ENCODE measurements at regions not wholly inside any gene's neighbourhood (a gene's known extent, or its start where the extent isn't known, plus 50 kb on each side); places are given as distances from the start of the nearest gene placed in this dataset.

- ATAC-seq (replicated peaks) (no peak), DNase-seq (no peak)
- H3K27me3 Mint-ChIP-seq = peaks cover 7% of the 10 kb centered on the region in 2 donors
- no peak overlapping the region for H3K27ac Mint-ChIP-seq
- H3K9me3 Mint-ChIP-seq = peaks cover 0 to 2% of the 10 kb centered on the region in 2 donors
- no peak overlapping the region for H3K4me3 Mint-ChIP-seq
- H3K4me1 Mint-ChIP-seq = peaks cover 15 to 24% of the 10 kb centered on the region in 2 donors
- H3K36me3 Mint-ChIP-seq = peaks cover 0 to 3% of the 10 kb centered on the region in 2 donors
These were observed 294.4 kb upstream of the NPVF start for GRCh38 chr7:25522727-25523126.

GRCh38 chr7:25527665-25528170, 299.4 kb upstream of the NPVF start:
- Mint-ChIP-seq H3K4me1 (no peaks in the 10 kb centered on the region), H3K27me3 (peaks cover 7 to 18% of the 10 kb centered on the region in 2 donors), H3K4me3 (no peak overlapping the region), H3K9me3 (no peaks in the 10 kb centered on the region), H3K36me3 (no peaks in the 10 kb centered on the region), H3K27ac (no peak overlapping the region)
- DNase-seq (no peak), ATAC-seq (replicated peaks) (no peak)

DNA sequence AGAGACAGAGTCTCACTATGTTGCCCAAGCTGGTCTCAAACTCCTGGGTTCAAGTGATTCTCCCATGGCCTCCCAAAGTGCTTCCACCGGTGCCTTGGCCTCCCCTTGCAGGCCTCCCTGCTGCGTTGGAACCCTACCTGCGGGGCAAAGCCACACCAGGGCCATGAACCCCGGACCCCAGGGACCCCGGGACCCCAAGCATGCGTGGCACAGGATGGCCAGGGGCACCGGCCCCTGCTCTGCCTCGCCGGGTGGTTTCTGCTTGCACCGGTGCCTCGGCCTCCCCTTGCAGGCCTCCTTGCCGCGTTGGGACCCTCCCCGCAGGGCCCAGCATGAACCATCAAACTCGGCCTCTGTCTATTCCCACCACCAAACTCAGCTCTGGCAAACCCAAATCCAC, 301.0 kb upstream of the NPVF start:
- Mint-ChIP-seq H3K36me3 (no peaks in the 10 kb centered on the region), H3K4me1 (no peaks in the 10 kb centered on the region), H3K27ac (no peak overlapping the region), H3K27me3 (peaks cover 7 to 18% of the 10 kb centered on the region in 2 donors), H3K9me3 (no peaks in the 10 kb centered on the region), H3K4me3 (no peak overlapping the region)
- ATAC-seq (replicated peaks) = no peak
- DNase-seq = no peak

GRCh38 chr7:25536851-25537250, 308.6 kb upstream of the NPVF start:
- DNase-seq (no peak), ATAC-seq (replicated peaks) (no peak)
- Mint-ChIP-seq H3K36me3 (no peaks in the 10 kb centered on the region), H3K27ac (no peak overlapping the region), H3K4me1 (no peaks in the 10 kb centered on the region), H3K27me3 (peaks cover 6 to 17% of the 10 kb centered on the region in 2 donors), H3K9me3 (no peaks in the 10 kb centered on the region), H3K4me3 (no peak overlapping the region)

DNA sequence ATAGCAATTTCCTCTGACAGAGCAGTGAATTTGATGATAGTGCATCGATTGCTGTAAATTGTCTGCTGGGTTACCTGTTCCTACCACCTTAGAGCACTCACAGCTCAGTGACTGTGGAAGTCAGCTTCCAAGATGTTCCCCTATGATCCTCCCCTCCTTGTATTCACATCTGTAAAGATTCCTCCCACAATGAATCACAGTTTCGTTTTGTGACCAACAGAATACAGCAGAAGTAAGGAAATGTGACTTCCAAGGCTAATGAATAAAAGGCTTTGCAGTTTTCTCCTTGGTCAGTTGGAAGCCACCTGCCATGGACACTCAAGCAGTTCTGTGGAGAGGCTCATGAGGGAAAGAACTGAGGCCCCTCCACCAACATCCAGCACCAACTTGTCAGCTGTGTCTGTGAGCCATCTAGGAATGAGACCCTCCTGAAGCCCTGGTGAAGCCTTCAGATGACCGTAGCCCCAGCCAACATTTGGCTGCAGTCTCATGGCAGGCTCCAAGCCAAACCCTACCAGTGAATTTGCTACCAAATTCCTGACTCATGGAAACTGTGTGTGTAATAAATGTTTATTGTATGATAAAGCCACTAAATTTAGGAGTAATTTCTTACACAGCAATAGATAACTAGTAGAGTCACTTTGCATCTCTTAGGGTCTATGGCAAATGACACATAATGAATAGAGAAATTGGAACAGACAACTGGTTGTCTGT, 309.5 kb upstream of the NPVF start:
- peaks cover 6 to 23% of the 10 kb centered on the region in 2 donors for H3K27me3 Mint-ChIP-seq
- H3K4me3 Mint-ChIP-seq = no peak overlapping the region
- H3K27ac Mint-ChIP-seq = no peak overlapping the region
- ATAC-seq (replicated peaks) (no peak), DNase-seq (no peak)
- H3K36me3 Mint-ChIP-seq = no peaks in the 10 kb centered on the region
- no peaks in the 10 kb centered on the region for H3K4me1 Mint-ChIP-seq
- H3K9me3 Mint-ChIP-seq = no peaks in the 10 kb centered on the region

DNA sequence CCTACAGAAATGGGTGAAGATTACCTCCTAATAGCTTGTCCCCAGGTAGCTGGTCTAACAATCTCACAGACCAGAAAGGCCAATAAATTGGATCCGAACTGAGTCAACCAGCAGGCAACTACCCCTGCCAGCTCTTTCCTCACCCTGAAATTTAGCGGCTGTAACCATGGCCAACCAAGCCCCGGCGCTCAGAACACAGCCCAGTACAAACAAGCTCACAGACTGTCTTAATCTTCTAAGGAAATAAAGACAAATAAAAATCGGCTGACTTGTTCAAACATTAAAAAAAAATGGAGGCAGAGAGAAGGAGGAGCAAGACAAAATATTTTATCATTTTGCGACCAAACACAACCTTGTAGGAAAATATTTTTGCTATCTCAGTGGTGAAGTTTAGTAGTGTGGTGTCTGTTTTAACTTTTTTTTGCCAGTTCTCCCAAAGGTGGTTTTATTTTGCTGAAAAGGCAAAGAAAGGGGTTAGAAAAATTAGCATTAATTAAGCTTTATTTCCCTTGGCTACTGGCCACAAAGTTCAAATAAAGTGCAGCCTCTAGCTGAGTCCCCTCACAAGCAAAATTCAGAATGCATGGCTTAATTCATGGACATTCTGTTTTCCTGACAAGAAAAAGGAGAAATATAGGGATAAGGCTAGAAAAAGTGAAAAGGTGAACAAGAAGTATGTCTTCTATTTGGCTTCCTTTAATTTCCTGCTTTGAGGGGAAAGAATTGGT, 313.0 kb upstream of the NPVF start:
- Mint-ChIP-seq H3K9me3 (no peaks in the 10 kb centered on the region), H3K36me3 (no peaks in the 10 kb centered on the region), H3K27ac (no peak overlapping the region), H3K27me3 (peaks cover 23 to 39% of the 10 kb centered on the region in 2 donors), H3K4me3 (no peak overlapping the region), H3K4me1 (no peaks in the 10 kb centered on the region)
- ATAC-seq (replicated peaks) = no peak
- DNase-seq = no peak

DNA sequence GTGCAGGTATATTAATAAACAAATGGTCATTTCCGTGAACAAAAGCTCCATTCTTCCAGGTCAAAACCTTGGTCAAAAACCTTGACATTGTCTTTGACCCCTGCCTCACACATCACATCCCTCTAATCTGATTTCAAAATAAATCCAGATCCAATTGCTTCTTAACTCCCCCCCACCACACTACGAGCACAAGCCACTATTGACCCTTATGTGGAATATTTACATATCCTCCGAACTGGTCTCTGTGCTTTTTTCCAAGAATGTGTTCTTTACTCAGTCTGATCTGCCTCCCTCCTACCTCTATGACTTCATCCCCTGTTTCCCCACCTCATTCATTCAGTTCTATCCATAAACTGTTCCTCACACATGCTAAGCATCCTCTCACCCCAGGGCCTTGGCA, 313.6 kb upstream of the NPVF start:
- DNase-seq = no peak
- no peak for ATAC-seq (replicated peaks)
- Mint-ChIP-seq H3K36me3 (no peaks in the 10 kb centered on the region), H3K27ac (no peak overlapping the region), H3K4me3 (no peak overlapping the region), H3K4me1 (no peaks in the 10 kb centered on the region), H3K9me3 (no peaks in the 10 kb centered on the region), H3K27me3 (peaks cover 23 to 39% of the 10 kb centered on the region in 2 donors)

- Mint-ChIP-seq H3K36me3 (no peaks in the 10 kb centered on the region), H3K27me3 (peaks cover 23 to 39% of the 10 kb centered on the region in 2 donors)
These were observed 314.9 kb upstream of the NPVF start for GRCh38 chr7:25543210-25543609.

DNA sequence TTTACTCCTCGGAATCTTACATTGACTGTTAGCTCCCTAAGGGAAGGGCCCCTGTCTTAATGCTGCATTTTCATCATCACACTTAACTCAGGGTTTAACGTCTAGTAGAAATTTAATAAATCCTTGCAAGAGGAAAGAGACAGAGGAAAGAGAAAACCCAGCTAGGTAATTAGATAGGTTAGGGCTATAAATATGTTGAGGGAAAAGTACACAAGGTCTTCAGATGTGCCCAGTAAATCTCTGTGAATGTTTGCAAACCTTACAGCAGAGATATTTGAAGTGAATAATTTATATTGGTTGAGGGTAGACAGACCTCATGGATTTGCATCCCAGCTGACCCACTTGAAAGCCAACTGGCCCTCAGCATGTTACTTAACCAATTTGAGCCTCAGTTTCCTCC, 315.5 kb upstream of the NPVF start:
- DNase-seq (no peak), ATAC-seq (replicated peaks) (no peak)
- Mint-ChIP-seq H3K4me1 (no peaks in the 10 kb centered on the region), H3K36me3 (no peaks in the 10 kb centered on the region), H3K4me3 (no peak overlapping the region), H3K27me3 (peaks cover 23 to 40% of the 10 kb centered on the region in 2 donors), H3K27ac (no peak overlapping the region), H3K9me3 (no peaks in the 10 kb centered on the region)

More at GRCh38 chr7:25543210-25543609, 314.9 kb upstream of the NPVF start:
- Mint-ChIP-seq H3K27ac (no peak overlapping the region), H3K4me1 (no peaks in the 10 kb centered on the region), H3K4me3 (no peak overlapping the region), H3K9me3 (no peaks in the 10 kb centered on the region)
- ATAC-seq (replicated peaks) (no peak), DNase-seq (no peak)

DNA sequence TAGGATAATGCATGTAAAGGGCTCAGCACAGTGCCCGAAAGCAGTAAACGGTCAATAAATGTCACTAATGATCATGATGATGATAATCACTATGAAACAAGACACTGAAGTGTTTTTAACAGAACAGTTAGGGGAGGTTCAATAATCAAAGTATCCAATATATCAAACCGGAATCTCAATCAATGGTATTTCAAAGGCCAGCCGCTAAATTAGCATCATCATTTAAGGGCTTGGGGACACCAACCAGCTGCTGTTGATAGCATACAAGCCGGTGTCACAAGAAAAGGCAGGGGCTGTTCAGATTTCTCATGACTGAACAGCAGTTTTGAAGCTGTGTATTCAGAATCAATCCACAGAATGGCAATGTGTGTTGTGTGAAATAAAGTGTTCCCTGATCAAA, 316.0 kb upstream of the NPVF start:
- no peak overlapping the region for H3K27ac Mint-ChIP-seq
- ATAC-seq (replicated peaks) (no peak), DNase-seq (no peak)
- no peaks in the 10 kb centered on the region for H3K36me3 Mint-ChIP-seq
- no peaks in the 10 kb centered on the region for H3K9me3 Mint-ChIP-seq
- no peak overlapping the region for H3K4me3 Mint-ChIP-seq
- no peaks in the 10 kb centered on the region for H3K4me1 Mint-ChIP-seq
- H3K27me3 Mint-ChIP-seq = peaks cover 23 to 35% of the 10 kb centered on the region in 2 donors

DNA sequence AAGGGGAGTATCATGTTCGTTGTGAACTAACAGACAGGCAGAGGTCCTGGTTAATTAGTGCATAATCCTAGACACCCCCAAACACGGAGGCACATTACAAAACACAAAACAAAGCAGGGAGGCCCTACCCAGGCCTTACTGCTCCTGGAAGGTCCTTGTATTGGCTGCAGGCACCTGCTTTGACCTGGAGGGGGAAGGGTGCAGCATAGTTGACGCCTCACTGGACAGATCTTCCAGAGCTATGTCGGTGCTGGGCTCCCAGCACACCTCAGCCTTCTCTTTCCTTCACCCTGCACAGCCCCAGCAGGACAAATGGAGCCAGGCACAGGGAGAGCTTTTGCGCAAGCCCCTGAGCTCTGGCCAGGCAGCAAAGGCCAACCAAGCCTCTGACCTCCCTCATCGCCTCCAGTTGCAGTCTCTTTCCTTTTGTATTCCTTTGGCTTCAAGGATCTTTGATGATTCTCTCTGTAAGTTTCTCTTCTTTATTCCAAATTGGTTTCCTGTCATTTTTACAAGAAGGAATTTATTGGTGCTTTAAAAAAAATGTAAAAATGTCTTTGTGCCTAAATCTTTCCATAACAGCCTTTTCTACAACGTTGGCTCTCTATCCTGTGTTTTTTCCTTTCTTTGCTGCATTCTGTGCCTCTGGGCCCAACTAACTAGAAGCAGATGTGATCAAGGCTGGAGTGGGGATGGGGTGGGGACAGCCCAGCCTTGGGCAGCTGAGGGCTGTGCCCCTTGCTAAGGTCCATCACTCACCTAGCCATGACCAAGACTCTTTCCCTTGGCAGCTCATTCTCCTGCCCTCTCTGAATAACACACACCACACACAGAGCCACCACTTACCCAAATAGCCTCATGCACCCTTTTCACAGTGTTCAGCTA, 317.1 kb upstream of the NPVF start:
- Mint-ChIP-seq H3K36me3 (no peaks in the 10 kb centered on the region), H3K4me3 (no peak overlapping the region), H3K27me3 (peaks cover 23 to 39% of the 10 kb centered on the region in 2 donors), H3K9me3 (no peaks in the 10 kb centered on the region), H3K4me1 (no peaks in the 10 kb centered on the region), H3K27ac (no peak overlapping the region)
- ATAC-seq (replicated peaks) (no peak), DNase-seq (no peak)

DNA sequence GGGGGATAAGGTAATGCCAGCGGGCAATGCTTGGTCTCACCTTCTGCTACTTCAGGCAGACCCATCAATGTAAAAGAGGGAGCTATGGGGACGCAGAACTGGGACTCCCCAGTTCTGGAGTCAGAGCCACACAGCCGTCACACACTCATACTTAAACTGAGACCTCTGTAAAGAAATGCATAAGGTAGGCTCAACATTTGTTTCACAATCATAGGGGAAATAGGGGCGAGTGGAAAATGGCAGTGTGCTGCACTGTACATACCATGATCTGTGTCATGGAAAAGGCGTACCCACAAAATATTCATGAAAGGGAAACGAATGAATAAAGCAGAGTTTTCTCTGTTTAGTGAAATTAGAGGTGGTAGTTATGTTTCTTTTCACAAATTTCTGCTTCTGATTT, 318.0 kb upstream of the NPVF start:
- no peak for DNase-seq
- Mint-ChIP-seq H3K27me3 (peaks cover 32 to 47% of the 10 kb centered on the region in 2 donors), H3K4me1 (no peaks in the 10 kb centered on the region), H3K36me3 (no peaks in the 10 kb centered on the region), H3K9me3 (no peaks in the 10 kb centered on the region), H3K27ac (no peak overlapping the region), H3K4me3 (no peak overlapping the region)
- no peak for ATAC-seq (replicated peaks)

DNA sequence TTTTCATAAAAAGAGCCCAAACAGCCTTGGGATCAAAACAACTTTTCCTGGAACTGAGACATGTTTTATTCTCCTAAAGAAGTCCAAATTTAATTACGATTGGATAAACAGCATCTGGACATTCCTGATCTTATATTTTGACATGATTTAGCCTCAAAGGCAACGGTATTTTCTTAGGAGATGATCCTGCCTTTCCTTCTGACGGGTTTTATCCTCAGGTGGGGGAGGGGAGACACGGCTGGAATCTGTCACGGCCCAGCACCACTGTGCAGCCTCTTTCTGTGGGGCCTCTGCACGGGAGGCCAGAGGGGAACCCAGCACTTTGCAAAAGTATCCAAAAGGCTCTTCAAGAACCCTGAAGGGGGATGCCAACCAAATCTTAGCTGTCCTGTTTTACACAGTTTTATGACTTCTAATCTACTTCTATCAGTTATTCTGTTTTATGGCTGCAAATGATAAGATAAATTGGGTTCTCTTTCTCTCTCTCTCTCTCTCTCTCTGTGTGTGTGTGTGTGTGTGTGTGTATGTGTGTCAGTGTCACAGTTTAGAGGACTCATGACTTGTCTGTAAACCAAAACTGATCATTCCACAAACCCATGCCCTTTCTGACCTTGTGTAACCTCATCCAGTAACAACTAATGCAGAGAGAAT, 321.1 kb upstream of the NPVF start:
- ATAC-seq (replicated peaks) (no peak), DNase-seq (no peak)
- Mint-ChIP-seq H3K9me3 (no peaks in the 10 kb centered on the region), H3K4me3 (no peak overlapping the region), H3K36me3 (no peaks in the 10 kb centered on the region), H3K4me1 (no peaks in the 10 kb centered on the region), H3K27me3 (peaks cover 20 to 40% of the 10 kb centered on the region in 2 donors), H3K27ac (no peak overlapping the region)

DNA sequence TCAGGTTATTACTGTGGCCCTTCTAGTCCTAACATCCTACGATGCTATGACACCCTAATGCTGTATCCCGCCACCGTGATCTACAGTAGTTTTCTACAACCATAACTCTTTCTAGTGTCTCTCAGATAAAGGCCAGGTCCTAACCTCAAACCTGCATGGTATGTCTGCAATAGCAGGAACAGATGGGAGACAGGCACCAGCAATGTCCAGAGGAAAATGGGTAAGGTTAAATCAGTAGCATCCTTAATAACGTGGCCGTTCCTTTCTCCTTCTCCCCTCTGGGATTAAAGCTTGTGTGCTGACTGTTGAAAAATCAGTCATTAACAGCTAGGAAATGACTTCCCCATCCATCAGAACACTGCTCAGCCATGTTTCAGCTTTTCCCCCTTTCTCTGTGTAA, 321.9 kb upstream of the NPVF start:
- no peak for ATAC-seq (replicated peaks)

More for the DNA sequence above, 321.9 kb upstream of the NPVF start:
- H3K36me3 Mint-ChIP-seq = no peaks in the 10 kb centered on the region
- no peaks in the 10 kb centered on the region for H3K4me1 Mint-ChIP-seq
- no peaks in the 10 kb centered on the region for H3K9me3 Mint-ChIP-seq
- H3K27ac Mint-ChIP-seq = no peak overlapping the region
- H3K27me3 Mint-ChIP-seq = peaks cover 20 to 40% of the 10 kb centered on the region in 2 donors
- DNase-seq = no peak
- H3K4me3 Mint-ChIP-seq = no peak overlapping the region

Measured in stimulated activated naive B cell treated with anti-CD40 and anti-IgM and Interleukin-4, amounts not matched to agents 10 μg/mL and 1 μg/mL and 100 μg/mL, for 72 hours (primary cell).